IMR-90 (cell line): ENCODE measurements at regions not wholly inside any gene's neighbourhood (a gene's known extent, or its start where the extent isn't known, plus 50 kb on each side); places are given as distances from the start of the nearest gene placed in this dataset.

Experiments used
- ATAC-seq: fragments of 200-7000 bp; cut with Tn5 transposase; 2 replicates; pipeline ENCODE4 v1.9.1; 2020; ENCODE audit warnings: low read depth, mild to moderate bottlenecking, moderate library complexity
- BruUV-seq: library from RNA; stranded (reverse); fragments of 400-500 nt; replicated peaks from 2 replicates; lab custom pipeline; 2021; lab: Mats Ljungman, UMichigan
- CTCF ChIA-PET: fragments of 300-600 bp; formaldehyde crosslinking; extraction: SDS; loops from one replicate; lab custom pipeline; 2021; ENCODE audit warnings: antibody characterized with exemption; lab: Yijun Ruan, JAX
- POLR2A ChIA-PET: fragments of 300-600 bp; sonication (Branson Sonifier 250); formaldehyde crosslinking; loops from one replicate; lab custom pipeline; 2022; ENCODE audit warnings: antibody characterized with exemption; ENCODE audit not compliant: unreplicated experiment; lab: Charles Lee
- DNase-seq: peaks from one replicate; pipeline ENCODE4 v3.0.0; 2013
- H2AFZ ChIP-seq: replicated peaks from 2 replicates; pipeline ENCODE3; 2013; ENCODE audit warnings: low read length, mild to moderate bottlenecking; ENCODE audit not compliant: poor library complexity
- H2AK5ac ChIP-seq: 2 replicates; pipeline ENCODE4 v1.6.1; 2013; ENCODE audit warnings: low read depth, low read length, inconsistent platforms
- H2AK9ac ChIP-seq: replicated peaks from 2 replicates; pipeline ENCODE3; 2013; ENCODE audit warnings: mild to moderate bottlenecking, low read depth, low read length, moderate library complexity; ENCODE audit not compliant: poor library complexity
- H2BK120ac ChIP-seq: 2 replicates; pipeline ENCODE4 v1.6.1; 2013; ENCODE audit warnings: low read depth, low read length, inconsistent platforms
- H2BK15ac ChIP-seq: 3 replicates; pipeline ENCODE4 v1.6.1; 2013; ENCODE audit warnings: low read depth, low read length, inconsistent platforms
- H2BK20ac ChIP-seq: 2 replicates; pipeline ENCODE4 v1.6.1; 2013; ENCODE audit warnings: low read depth, mild to moderate bottlenecking, inconsistent platforms, low read length, moderate library complexity
- H2BK5ac ChIP-seq: 2 replicates; pipeline ENCODE4 v1.6.1; 2013; ENCODE audit warnings: mild to moderate bottlenecking, low read depth, low read length, inconsistent platforms; ENCODE audit not compliant: poor library complexity, severe bottlenecking
- H3K14ac ChIP-seq: replicated peaks from 2 replicates; pipeline ENCODE4 v1.6.1; 2013; ENCODE audit warnings: low read depth, low read length, inconsistent platforms
- H3K18ac ChIP-seq: 2 replicates; pipeline ENCODE4 v1.6.1; 2013; ENCODE audit warnings: low read depth, low read length, control low read depth
- H3K23ac ChIP-seq: 2 replicates; pipeline ENCODE4 v1.6.1; 2013; ENCODE audit warnings: low read depth, low read length, inconsistent platforms
- H3K27ac ChIP-seq: 2 replicates; pipeline ENCODE4 v1.5.1; 2013; ENCODE audit warnings: mild to moderate bottlenecking, control low read depth, low read length; ENCODE audit not compliant: insufficient read depth
- H3K27me3 ChIP-seq: 2 replicates; pipeline ENCODE4 v1.6.1; 2013; ENCODE audit warnings: low read length; ENCODE audit not compliant: control insufficient read depth, insufficient read depth
- H3K36me3 ChIP-seq: 2 replicates; pipeline ENCODE4 v1.6.1; 2013; ENCODE audit warnings: low read length, mixed read lengths; ENCODE audit not compliant: control insufficient read depth, insufficient read depth
- H3K4ac ChIP-seq: 2 replicates; pipeline ENCODE4 v1.6.1; 2013; ENCODE audit warnings: low read depth, low read length, inconsistent platforms
- H3K4me1 ChIP-seq: 2 replicates; pipeline ENCODE4 v1.6.1; 2013; ENCODE audit warnings: low read length, mixed read lengths; ENCODE audit not compliant: control insufficient read depth, insufficient read depth
- H3K4me2 ChIP-seq: 2 replicates; pipeline ENCODE4 v1.6.1; 2013; ENCODE audit warnings: low read depth, mild to moderate bottlenecking, control low read depth, low read length, moderate library complexity
- H3K4me3 ChIP-seq: 2 replicates; pipeline ENCODE4 v1.5.1; 2013; ENCODE audit warnings: low read depth, mild to moderate bottlenecking, control low read depth, low read length, moderate library complexity; ENCODE audit not compliant: insufficient read depth
- H3K56ac ChIP-seq: 2 replicates; pipeline ENCODE4 v1.6.1; 2013; ENCODE audit warnings: low read length, inconsistent platforms; ENCODE audit not compliant: insufficient read depth; ENCODE audit errors: extremely low read depth
- H3K79me1 ChIP-seq, 2 experiments: 2 replicates each; pipeline ENCODE4 v1.6.1; 2013; ENCODE audit warnings: low read length in 2 of 2, inconsistent platforms in 1 of 2, low read depth in 1 of 2
- H3K9ac ChIP-seq: 2 replicates; pipeline ENCODE4 v1.6.1; 2013; ENCODE audit warnings: low read depth, low read length, control low read depth
- H3K9me1 ChIP-seq: 2 replicates; pipeline ENCODE4 v1.6.1; 2013; ENCODE audit warnings: low read length, inconsistent platforms; ENCODE audit not compliant: insufficient read depth
- H3K9me3 ChIP-seq: 2 replicates; pipeline ENCODE4 v1.6.1; 2013; ENCODE audit warnings: low read length; ENCODE audit not compliant: control insufficient read depth, insufficient read depth
- H4K20me1 ChIP-seq: 2 replicates; pipeline ENCODE4 v1.6.1; 2013; ENCODE audit warnings: low read length, inconsistent platforms; ENCODE audit not compliant: insufficient read depth
- H4K5ac ChIP-seq: 2 replicates; pipeline ENCODE4 v1.6.1; 2013; ENCODE audit warnings: mild to moderate bottlenecking, low read depth, low read length, control low read depth
- H4K8ac ChIP-seq, 2 experiments: 2 replicates each; pipeline ENCODE4 v1.6.1; 2013; ENCODE audit warnings: low read depth in 2 of 2, low read length in 2 of 2, control low read depth in 1 of 2, inconsistent platforms in 1 of 2
- H4K91ac ChIP-seq: 2 replicates; pipeline ENCODE4 v1.6.1; 2013; ENCODE audit warnings: low read depth, low read length, inconsistent platforms; ENCODE audit not compliant: insufficient read depth
- BHLHE40 ChIP-seq: fragments of 150-350 bp; IDR thresholded peaks from 2 replicates; pipeline ENCODE4 v1.6.1; 2016; ENCODE audit warnings: mild to moderate bottlenecking, low read depth, low read length
- CEBPB ChIP-seq: IDR thresholded peaks from 2 replicates; pipeline ENCODE4 v1.6.1; 2012; ENCODE audit warnings: low read depth, low read length, improper control_type of control experiment
- MAZ ChIP-seq: IDR thresholded peaks from 2 replicates; pipeline ENCODE4 v1.6.1; 2012; ENCODE audit warnings: low read depth, mild to moderate bottlenecking, low read length, improper control_type of control experiment, moderate library complexity, borderline replicate concordance
- MXI1 ChIP-seq: IDR thresholded peaks from 2 replicates; pipeline ENCODE4 v1.6.1; 2012; ENCODE audit warnings: low read depth, mild to moderate bottlenecking, low read length, moderate library complexity, borderline replicate concordance
- POLR2A ChIP-seq: IDR thresholded peaks from 2 replicates; pipeline ENCODE4 v1.6.1; 2012; ENCODE audit warnings: mild to moderate bottlenecking, low read depth, low read length
- RAD21 ChIP-seq: IDR thresholded peaks from 2 replicates; pipeline ENCODE4 v1.6.1; 2012; ENCODE audit warnings: low read length, improper control_type of control experiment
- WGBS, 2 experiments: methylation state at CpG; one replicate each; pipeline versions ENCODE4 v1.1.5 to v1.1.7; 2013; ENCODE audit warnings: missing lambda C conversion rate in 2 of 2; ENCODE audit not compliant: insufficient read length in 1 of 2; ENCODE audit errors: extremely low coverage in 2 of 2; 5-methylcytosine and 5-hydroxymethylcytosine counted together
- dilution Hi-C: fragments of 300-500 bp; cut with HindIII; formaldehyde crosslinking; loops from one replicate; pipeline ENCODE4 v1.14.3; 2018; ENCODE audit warnings: low sequenced_read_pairs; ENCODE audit not compliant: unreplicated experiment
- in situ Hi-C: fragments of 300-500 bp; cut with MboI; formaldehyde crosslinking; loops from 3 replicates; pipeline ENCODE4 v1.14.3; 2019; ENCODE audit warnings: low sequenced_read_pairs, inconsistent platforms, mixed read lengths
- intact Hi-C: fragments of 100-400 bp; cut with micrococcal nuclease; formaldehyde crosslinking; loops from 2 replicates; pipeline ENCODE4 v1.10.0; 2022
- TF ChIP-seq, protein P1 (sequence below): fragments of 150-350 bp; IDR thresholded peaks from 2 replicates; pipeline ENCODE4 v1.6.1; 2017; ENCODE audit warnings: mild to moderate bottlenecking, antibody characterized with exemption, low read length, low read depth

DNA sequence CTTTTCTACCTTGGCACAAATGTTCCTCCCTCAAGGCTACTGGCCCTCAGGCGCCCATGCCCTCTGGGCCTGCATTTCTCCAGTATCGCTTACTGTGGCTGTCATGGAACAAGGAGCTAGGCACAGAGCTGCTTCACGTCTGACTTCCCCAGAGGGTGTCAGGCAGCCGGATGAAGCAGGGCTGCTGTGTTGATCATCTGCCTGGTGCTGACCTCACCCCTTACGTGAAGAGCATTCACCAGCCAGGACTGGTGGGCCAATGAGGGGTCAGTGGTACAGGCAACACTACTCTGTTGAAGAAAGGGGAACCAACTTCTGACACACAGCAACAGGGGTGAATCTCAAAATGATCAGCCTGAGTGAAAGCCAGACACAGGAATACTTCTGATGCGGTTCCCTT, 215.5 kb upstream of the GALNT2 start:
- no peaks in the 10 kb centered on the region for H3K79me1 ChIP-seq
- H3K9me1 ChIP-seq = no peaks in the 10 kb centered on the region
- 50% methylated on average over 5 of the region's 6 CpGs; no CpG with 5 or more reads in 1 of the 2 experiments for WGBS, 2 experiments
- ATAC-seq = no peak
- in situ Hi-C loops = no loop called here
- no peak overlapping the region for H3K23ac ChIP-seq
- H2BK5ac ChIP-seq = no peak overlapping the region
- no peak for DNase-seq
- H3K27me3 ChIP-seq = peaks cover 2% of the 10 kb centered on the region; the same call in 1 of the 2 replicates
- dilution Hi-C loops = no loop called here
- POLR2A ChIA-PET = no interaction called here
- no peak overlapping the region for H4K8ac ChIP-seq
- no peak overlapping the region for H3K4me3 ChIP-seq
- H2AFZ ChIP-seq = no peak overlapping the region
- H4K91ac ChIP-seq = no peak overlapping the region
- H2AK5ac ChIP-seq = no peak overlapping the region
- no peak overlapping the region for H3K56ac ChIP-seq
- H3K4me2 ChIP-seq = no peak overlapping the region
- H3K4ac ChIP-seq = no peak overlapping the region
- H2BK120ac ChIP-seq = no peak overlapping the region
- H3K18ac ChIP-seq = no peak overlapping the region
- no peaks in the 10 kb centered on the region for H3K36me3 ChIP-seq
- TF ChIP-seq POLR2A (no peak), BHLHE40 (no peak), MAZ (no peak), MXI1 (no peak), CEBPB (no peak), RAD21 (no peak)
- TF ChIP-seq, protein P1, sequence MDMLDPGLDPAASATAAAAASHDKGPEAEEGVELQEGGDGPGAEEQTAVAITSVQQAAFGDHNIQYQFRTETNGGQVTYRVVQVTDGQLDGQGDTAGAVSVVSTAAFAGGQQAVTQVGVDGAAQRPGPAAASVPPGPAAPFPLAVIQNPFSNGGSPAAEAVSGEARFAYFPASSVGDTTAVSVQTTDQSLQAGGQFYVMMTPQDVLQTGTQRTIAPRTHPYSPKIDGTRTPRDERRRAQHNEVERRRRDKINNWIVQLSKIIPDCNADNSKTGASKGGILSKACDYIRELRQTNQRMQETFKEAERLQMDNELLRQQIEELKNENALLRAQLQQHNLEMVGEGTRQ = no peak
- H2AK9ac ChIP-seq = no peak overlapping the region
- no peak overlapping the region for H3K27ac ChIP-seq
- no peak overlapping the region for H2BK15ac ChIP-seq
- CTCF ChIA-PET = no interaction called here
- H3K14ac ChIP-seq = no peak overlapping the region
- no peaks in the 10 kb centered on the region for H3K9me3 ChIP-seq
- no peak overlapping the region for H3K9ac ChIP-seq
- BruUV-seq = no TSS peak
- H2BK20ac ChIP-seq = no peak overlapping the region
- H4K5ac ChIP-seq = no peak overlapping the region
- H4K20me1 ChIP-seq = no peaks in the 10 kb centered on the region
- intact Hi-C loops = loop anchor here (10.0 kb wide), 1 partner anchor 187 kb away; no protein-coding TSS in a partner anchor
- no peaks in the 10 kb centered on the region for H3K4me1 ChIP-seq
